WERI-Rb-1 (cell line): ENCODE measurements at regions not wholly inside any gene's neighbourhood (a gene's known extent, or its start where the extent isn't known, plus 50 kb on each side); places are given as distances from the start of the nearest gene placed in this dataset.
"Not testable (repeated sequence)": the region's sequence is repeated elsewhere in the genome, so short reads cannot be mapped to it uniquely, and the experiment has no call there.

ENCODE experiments used
- DNase-seq: peaks from one replicate; pipeline ENCODE4 v3.0.0-alpha.2; 2020
- H3K27ac ChIP-seq: fragments of 250-450 bp; sonication (Bioruptor Pico); 2 replicates; pipeline ENCODE4 v1.5.1; 2020; ENCODE audit warnings: mild to moderate bottlenecking, moderate library complexity
- H3K27me3 ChIP-seq: fragments of 250-450 bp; sonication (Bioruptor Pico); 2 replicates; pipeline ENCODE4 v1.5.1; 2021; ENCODE audit warnings: mild to moderate bottlenecking, low read depth, moderate library complexity; ENCODE audit not compliant: insufficient read depth, severe bottlenecking
- H3K36me3 ChIP-seq: fragments of 250-450 bp; sonication (Bioruptor Pico); 2 replicates; pipeline ENCODE4 v1.5.1; 2020; ENCODE audit warnings: mild to moderate bottlenecking, moderate library complexity
- H3K4me3 ChIP-seq: 2 replicates; pipeline ENCODE4 v1.5.1; 2011; ENCODE audit warnings: low read depth, mild to moderate bottlenecking, control low read depth, low read length
- H3K9me3 ChIP-seq: fragments of 250-450 bp; sonication (Bioruptor Pico); 2 replicates; pipeline ENCODE4 v1.5.1; 2021; ENCODE audit warnings: mild to moderate bottlenecking, moderate library complexity; ENCODE audit not compliant: severe bottlenecking
- TF ChIP-seq, protein P1 (sequence below): IDR thresholded peaks from 2 replicates; pipeline ENCODE4 v1.5.1; 2011; ENCODE audit warnings: low read depth, mild to moderate bottlenecking, control low read depth, inconsistent platforms, low read length

DNA sequence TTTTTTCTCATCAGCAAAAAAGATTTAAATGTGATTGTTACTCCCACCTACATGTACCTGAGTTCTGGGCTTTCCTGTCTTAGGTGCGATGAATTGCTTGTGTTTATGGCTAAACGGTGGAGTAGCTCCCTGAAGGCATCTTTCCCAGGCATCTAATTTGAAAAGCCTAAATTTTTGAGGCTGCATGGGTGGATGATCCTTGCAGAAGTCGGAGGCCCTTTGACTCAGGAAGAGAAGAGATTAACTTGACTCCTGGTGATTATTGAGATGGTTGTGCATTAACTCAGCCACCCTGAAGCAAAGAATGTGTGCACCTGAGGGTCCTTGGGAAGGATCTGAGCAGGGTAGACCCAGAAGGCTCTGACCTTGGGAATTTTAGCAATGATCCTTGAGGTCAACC is 155.6 kb upstream of the SEMA3C start:
- no peak for DNase-seq
- Histone ChIP-seq H3K4me3 (no peak overlapping the region), H3K9me3 (peaks cover 9% of the 10 kb centered on the region), H3K36me3 (no peaks in the 10 kb centered on the region), H3K27me3 (no peaks in the 10 kb centered on the region), H3K27ac (no peak overlapping the region)
- TF ChIP-seq, protein P1, sequence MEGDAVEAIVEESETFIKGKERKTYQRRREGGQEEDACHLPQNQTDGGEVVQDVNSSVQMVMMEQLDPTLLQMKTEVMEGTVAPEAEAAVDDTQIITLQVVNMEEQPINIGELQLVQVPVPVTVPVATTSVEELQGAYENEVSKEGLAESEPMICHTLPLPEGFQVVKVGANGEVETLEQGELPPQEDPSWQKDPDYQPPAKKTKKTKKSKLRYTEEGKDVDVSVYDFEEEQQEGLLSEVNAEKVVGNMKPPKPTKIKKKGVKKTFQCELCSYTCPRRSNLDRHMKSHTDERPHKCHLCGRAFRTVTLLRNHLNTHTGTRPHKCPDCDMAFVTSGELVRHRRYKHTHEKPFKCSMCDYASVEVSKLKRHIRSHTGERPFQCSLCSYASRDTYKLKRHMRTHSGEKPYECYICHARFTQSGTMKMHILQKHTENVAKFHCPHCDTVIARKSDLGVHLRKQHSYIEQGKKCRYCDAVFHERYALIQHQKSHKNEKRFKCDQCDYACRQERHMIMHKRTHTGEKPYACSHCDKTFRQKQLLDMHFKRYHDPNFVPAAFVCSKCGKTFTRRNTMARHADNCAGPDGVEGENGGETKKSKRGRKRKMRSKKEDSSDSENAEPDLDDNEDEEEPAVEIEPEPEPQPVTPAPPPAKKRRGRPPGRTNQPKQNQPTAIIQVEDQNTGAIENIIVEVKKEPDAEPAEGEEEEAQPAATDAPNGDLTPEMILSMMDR: no peak

DNA sequence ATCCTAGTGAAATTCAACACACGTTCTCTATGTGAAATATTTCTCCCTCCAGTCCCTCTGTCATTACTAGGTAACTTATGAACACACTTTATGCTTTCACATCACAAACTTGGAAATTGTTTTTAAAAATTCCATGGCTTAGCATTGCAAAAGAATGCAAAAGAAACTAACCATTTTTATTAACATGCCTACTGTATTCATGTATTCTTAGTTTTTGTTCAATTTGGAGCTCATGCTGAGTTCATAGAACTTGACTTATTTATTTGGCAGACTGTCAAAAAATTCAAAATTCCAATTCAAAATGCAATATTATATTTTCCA is 155.0 kb upstream of the SEMA3C start:
- Histone ChIP-seq H3K27ac (no peak overlapping the region), H3K27me3 (no peaks in the 10 kb centered on the region), H3K9me3 (peaks cover 9% of the 10 kb centered on the region), H3K4me3 (no peak overlapping the region), H3K36me3 (no peaks in the 10 kb centered on the region)
- no peak for DNase-seq
- TF ChIP-seq, protein P1: no peak

DNA sequence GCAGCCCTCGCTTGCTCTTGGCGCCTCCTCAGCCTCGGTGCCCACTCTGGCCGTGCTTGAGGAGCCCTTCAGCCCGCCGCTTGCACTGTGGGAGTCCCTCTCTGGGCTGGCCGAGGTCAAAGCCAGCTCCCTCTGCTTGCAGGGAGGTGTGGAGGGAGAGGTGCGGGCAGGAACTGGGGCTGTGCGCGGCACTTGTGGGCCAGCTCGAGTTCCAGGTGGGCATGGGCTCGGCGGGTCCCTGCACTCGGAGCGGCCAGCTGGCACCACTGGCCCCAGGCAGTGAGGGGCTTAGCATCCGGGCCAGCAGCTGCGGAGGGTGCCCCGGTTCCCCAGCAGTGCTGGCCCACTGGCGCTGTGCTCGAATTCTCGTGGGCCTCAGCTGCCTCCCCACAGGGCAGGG is 152.1 kb upstream of the SEMA3C start:
- peaks cover 4% of the 10 kb centered on the region for H3K9me3 ChIP-seq
- no peaks in the 10 kb centered on the region for H3K27me3 ChIP-seq
- no peaks in the 10 kb centered on the region for H3K36me3 ChIP-seq
- no peak for DNase-seq
- H3K4me3 ChIP-seq: no peak overlapping the region
- no peak overlapping the region for H3K27ac ChIP-seq
- TF ChIP-seq, protein P1: no peak

DNA sequence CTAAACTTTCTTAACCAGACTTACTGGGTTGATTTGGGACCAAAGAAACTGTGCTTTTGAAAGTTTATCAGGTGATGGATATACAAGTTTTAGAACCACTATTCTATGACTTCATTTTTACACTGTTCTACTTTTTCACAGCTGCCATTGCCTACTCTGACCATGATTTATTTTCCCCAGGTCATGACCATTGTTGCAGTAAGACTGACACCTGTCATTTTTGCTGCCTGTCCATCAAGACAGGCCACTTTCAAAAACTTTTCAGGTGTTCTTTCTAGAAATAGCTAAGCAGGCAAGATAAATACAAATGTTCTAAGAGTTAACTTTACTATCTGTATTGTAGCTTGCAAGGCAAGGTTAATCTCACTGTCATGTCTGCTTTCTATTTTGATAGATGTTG is 147.9 kb upstream of the SEMA3C start:
- no peaks in the 10 kb centered on the region for H3K27me3 ChIP-seq

DNA sequence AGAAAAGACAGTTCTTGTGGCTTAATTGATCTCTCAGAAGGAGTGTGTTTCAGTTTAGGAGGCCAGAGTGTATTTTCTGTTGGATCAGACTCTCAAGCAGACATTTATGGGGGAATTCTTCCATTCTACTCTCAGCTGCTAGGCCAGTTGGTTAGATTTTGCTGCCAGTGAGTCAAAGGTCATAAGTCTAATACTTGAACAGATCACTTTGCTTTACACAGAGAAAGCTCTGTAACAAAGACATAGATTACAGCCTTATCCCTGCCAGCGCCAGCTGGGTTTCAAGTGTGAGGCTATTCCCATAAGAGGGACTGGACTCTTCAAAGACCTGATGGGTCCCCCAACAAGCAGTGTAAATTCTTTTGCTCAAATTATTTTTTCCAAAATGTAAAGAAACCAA is 145.6 kb upstream of the SEMA3C start:
- H3K36me3 ChIP-seq: no peaks in the 10 kb centered on the region
- no peak overlapping the region for H3K4me3 ChIP-seq
- H3K27me3 ChIP-seq: no peaks in the 10 kb centered on the region
- H3K9me3 ChIP-seq: no peaks in the 10 kb centered on the region
- DNase-seq: peak; percentile 76
- no peak overlapping the region for H3K27ac ChIP-seq
- TF ChIP-seq, protein P1: no peak

More for the DNA sequence above, 147.9 kb upstream of the SEMA3C start:
- H3K4me3 ChIP-seq: no peak overlapping the region
- H3K27ac ChIP-seq: no peak overlapping the region
- H3K9me3 ChIP-seq: peaks cover 4% of the 10 kb centered on the region
- H3K36me3 ChIP-seq: no peaks in the 10 kb centered on the region
- TF ChIP-seq, protein P1: no peak
- no peak for DNase-seq

DNA sequence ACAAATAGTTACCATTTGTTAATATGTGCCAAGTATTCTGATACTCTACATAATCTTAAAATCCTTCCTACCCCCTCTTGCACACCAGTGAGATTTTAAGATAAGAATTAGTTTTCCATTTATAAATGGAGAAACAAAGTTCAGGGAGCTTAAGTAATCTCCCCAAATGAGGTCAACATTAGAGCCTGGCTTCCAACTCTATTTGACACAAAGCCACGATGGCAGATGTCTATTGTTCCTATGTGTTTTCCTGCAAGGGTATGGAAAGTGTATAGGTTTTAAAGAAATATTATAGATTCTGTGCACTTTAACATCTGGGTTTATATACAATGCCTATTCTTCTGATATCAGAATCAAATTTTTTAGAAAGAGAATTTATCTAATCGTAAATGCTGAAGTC is 143.9 kb upstream of the SEMA3C start:
- Histone ChIP-seq H3K36me3 (no peaks in the 10 kb centered on the region), H3K9me3 (no peaks in the 10 kb centered on the region), H3K27ac (peak overlapping the region; percentile 43), H3K27me3 (no peaks in the 10 kb centered on the region), H3K4me3 (no peak overlapping the region)
- TF ChIP-seq, protein P1: no peak
- no peak for DNase-seq

DNA sequence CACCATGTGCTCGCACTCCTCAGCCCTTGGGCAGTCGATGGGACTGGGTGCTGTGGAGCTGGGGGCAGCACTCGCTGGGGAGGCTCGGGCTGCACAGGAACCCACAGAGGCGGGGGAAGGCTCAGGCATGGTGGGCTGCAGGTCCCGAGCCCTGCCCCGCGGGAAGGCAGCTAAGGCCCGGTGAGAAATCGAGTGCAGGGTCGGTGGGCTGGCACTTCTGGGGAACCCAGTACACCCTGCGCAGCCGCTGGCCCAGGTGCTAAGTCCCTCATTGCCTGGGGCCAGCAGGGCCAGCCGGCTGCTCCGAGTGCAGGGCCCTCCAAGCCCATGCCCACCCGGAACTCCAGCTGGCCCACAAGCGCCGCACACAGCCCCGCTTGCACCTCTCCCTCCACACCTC is 138.6 kb upstream of the SEMA3C start:
- DNase-seq: not testable (repeated sequence)

More for the DNA sequence above, 138.6 kb upstream of the SEMA3C start:
- not testable (repeated sequence) for H3K9me3 ChIP-seq, H3K27me3 ChIP-seq, H3K27ac ChIP-seq, H3K4me3 ChIP-seq, H3K36me3 ChIP-seq
